ENCODE measurements at regions not wholly inside any gene's neighbourhood (a gene's known extent, or its start where the extent isn't known, plus 50 kb on each side); places are given as distances from the start of the nearest gene placed in this dataset.

- DNase-seq (ENCODE audit: low spot score) = peak; percentile 88
These were observed 277.8 kb downstream of the FOXO1 start for GRCh38 chr13:40388617-40389016.

GRCh38 chr13:40389081-40389641, 277.3 kb downstream of the FOXO1 start:
- no peak for DNase-seq (ENCODE audit: low spot score)

- no peak for DNase-seq (ENCODE audit: low spot score)
These were observed 276.0 kb downstream of the FOXO1 start for GRCh38 chr13:40390401-40390916.

GRCh38 chr13:40391788-40392187, 274.7 kb downstream of the FOXO1 start:
- no peak for DNase-seq (ENCODE audit: low spot score)

DNA sequence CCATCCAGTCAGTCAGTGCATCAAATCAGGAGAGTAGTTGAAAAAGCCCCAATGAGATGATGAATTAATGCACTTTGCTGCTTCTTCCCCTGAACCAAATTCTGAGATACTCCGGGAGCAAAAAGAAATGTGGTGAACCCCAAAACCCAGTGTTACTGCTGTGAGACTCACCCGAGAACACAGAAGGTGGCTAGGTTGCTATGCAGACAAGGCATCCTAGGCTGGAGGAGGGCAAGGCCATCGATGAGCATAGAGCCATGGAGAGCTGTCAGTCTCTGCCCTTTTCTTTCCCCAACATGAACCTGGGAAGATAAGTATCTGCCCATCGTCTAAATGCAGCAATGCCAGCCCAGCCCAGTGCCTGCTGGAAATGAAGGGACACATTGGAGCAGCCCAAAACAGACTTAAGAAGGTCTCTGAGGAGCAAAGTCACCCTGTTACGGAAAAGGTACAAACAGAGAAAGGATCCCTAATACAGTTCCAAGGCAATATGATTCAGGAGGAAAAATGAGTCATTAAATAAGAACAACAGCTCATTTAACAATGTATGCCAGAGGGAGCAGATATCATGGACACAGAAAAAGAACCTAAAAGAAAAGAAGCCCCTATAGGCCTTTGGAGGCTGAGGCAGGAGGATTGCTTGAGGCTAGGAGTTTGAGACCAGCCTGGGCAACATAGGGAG, 272.0 kb downstream of the FOXO1 start:
- no peak for DNase-seq (ENCODE audit: low spot score)

- no peak for DNase-seq (ENCODE audit: low spot score)
These were observed 268.4 kb downstream of the FOXO1 start for GRCh38 chr13:40398065-40398464.

DNA sequence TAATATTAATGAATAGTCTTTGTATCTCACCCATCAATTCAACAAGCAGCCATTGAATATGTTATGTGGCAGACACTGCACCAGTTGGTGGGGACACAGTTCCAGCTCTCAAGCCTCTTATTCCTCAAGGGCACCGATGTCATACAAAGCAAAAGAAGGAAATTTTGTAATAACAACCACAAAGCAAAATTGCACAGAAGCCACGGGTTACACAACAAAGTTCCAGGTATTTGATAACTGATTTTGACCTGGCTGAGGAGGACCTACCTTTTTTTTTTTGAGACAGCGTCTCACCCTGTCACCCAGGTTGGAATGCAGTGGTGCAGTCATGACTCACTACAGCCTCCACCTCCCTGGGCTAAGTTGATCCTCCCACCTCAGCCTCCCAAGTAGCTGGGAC, 266.7 kb downstream of the FOXO1 start:
- DNase-seq (ENCODE audit: low spot score) = no peak

DNA sequence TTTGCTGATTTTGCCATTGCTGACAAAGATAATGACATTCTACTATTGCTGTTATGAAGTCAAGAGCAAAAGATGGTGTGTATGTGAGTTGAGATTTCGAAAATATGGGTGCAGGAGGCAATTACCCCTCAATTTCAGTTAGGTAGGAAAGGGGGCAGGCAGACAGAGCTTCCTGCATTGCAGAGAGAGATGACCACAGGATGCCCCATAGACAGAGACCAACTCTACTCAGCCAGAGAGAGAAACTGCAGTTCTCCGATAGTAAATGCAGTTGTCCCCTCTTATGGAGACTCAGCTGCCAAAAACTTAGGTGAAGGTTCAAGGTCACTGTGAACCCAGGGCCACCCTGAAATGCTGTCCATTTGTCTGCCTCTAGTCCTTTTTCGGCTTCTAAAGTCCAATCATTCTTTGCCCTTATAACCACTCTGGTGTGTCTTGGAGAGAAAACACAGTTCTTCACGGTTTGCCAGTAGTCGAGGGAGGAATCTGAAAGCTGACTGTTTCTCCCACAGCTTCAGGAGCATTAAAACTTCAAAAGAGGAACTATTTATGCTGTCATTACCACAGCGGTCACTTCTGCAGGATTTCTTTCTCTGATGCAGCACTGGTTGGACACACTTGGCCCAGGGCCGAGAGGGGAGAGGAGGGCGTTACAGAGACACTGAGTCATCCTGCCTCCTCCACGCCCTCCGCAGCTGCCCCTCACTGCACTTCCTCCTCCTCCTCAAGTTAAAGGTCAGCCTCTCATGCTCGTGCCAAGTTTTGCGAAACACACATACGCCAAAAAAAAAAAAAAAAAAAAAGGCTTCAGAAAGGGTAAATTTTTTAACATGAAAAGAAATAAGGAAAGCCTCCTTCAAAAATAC, 264.3 kb downstream of the FOXO1 start:
- peak; percentile 89 for DNase-seq (ENCODE audit: low spot score)

GRCh38 chr13:40402931-40403431, 263.5 kb downstream of the FOXO1 start:
- no peak for DNase-seq (ENCODE audit: low spot score)

GRCh38 chr13:40403509-40404241, 262.8 kb downstream of the FOXO1 start:
- no peak for DNase-seq (ENCODE audit: low spot score)

DNA sequence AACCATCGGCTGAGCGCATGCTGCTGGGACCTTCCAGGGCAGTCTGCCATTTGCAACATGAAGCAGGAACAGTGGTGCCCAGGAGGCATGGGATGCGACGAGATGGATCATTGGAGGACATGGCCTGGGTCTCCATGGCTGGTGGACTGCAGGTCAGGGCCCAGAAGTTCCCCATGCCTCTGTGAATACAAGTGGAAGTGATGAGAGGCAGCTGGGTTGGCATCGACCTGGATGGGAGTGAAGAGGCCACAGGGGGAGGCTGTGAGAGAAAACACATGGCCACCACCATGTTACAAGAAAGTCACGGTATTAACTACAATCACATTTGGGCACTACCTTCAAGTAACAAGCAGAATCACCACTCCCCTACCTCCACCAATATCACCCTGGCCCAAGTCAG, 262.0 kb downstream of the FOXO1 start:
- DNase-seq (ENCODE audit: low spot score) = no peak

GRCh38 chr13:40404967-40405716, 261.3 kb downstream of the FOXO1 start:
- no peak for DNase-seq (ENCODE audit: low spot score)

- no peak for DNase-seq (ENCODE audit: low spot score)
These were observed 259.9 kb downstream of the FOXO1 start for GRCh38 chr13:40406405-40407120.

- DNase-seq (ENCODE audit: low spot score) = no peak
These were observed 258.9 kb downstream of the FOXO1 start for GRCh38 chr13:40407567-40407966.

DNA sequence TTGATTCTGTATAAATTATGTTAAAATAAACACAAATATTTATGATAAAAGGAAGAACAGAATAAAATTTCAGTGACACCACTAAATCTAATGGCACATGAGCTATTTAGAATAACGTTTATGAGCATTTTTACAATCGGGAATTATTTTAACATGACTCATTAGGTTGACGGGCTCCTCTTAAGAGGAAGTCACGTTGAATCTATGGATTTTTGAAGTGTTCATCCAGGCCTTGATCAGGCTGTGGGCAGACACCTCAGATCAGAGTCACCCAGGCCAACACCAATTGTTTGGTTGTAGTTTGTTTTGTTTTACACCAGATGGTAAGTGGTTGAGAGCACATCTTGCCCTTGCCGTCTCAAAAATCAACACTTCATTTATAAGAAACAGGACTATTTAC, 257.8 kb downstream of the FOXO1 start:
- no peak for DNase-seq (ENCODE audit: low spot score)

DNA sequence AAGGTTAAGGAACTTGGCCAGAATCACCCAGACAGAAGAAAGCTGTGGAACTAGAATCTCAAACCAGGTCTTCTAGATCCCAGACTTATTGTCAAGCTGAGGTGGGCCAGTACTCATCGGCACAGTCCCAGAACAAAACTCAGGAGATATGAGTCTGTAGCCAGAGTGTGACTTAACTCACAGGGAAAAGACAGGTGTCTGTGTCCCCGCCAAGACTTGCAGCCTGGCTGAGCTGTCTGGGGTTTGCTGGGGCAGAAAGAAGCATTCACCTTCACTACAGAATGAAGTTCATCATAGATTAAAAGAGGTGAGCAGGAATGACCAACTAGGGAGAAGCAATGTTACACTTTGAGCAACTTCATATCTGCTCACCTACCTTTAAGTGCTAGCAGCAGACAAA, 257.2 kb downstream of the FOXO1 start:
- DNase-seq (ENCODE audit: low spot score) = no peak

DNA sequence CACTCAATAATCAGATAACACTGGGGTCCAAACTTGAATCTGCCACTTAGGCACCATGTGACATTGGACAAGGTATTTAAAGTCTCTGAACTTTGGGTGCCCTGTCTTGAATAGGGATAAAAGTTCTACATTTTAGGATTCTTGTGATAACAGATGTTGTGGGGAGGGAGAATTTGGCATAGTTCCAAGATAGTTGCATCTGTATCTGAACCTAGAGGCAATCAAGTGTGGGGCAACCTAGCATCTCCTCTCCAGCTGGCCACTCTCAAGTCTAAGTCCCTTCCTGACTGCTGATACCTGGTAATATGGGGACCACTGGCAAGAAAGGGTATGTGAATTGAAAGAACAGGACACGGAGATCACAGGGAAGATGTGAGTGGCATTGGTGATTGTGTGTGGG, 256.1 kb downstream of the FOXO1 start:
- no peak for DNase-seq (ENCODE audit: low spot score)

DNA sequence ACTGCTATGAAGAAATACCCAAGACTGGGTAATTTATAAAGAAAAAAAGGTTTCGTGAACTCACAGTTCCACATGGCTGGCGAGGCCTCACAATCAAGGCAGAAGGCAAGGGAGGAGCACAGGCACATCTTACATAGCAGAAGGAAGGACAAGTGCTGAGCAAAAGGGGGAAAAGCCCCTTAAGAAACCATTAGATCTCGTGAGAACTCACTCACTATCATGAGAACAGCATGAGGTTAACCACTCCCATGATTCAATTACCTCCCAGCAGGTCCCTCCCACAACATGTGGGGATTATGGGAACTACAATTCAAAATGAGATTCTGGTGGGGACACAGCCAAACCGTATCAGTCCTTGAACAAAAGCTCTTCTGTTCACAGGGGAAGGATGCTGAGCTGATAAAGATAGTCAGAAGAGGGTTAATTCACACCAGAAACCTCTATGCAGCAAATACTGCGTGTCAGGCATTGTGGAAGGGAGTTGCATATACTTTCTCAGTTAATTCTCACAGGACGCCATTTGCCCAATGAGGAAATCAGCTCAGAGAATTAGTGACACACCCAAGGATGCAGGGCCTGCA, 246.2 kb downstream of the FOXO1 start:
- DNase-seq (ENCODE audit: low spot score) = no peak

GRCh38 chr13:40422588-40423235, 243.7 kb downstream of the FOXO1 start:
- DNase-seq (ENCODE audit: low spot score) = no peak

- DNase-seq (ENCODE audit: low spot score) = no peak
These were observed 238.1 kb downstream of the FOXO1 start for GRCh38 chr13:40428354-40428753.
